GM23248 (cell line): ENCODE measurements at regions not wholly inside any gene's neighbourhood (a gene's known extent, or its start where the extent isn't known, plus 50 kb on each side); places are given as distances from the start of the nearest gene placed in this dataset.

ENCODE experiments used
- EZH2 ChIP-seq: fragments of 200-600 bp; sonication (generic); IDR thresholded peaks from 2 replicates; pipeline ENCODE4 v1.6.1; 2018; ENCODE audit warnings: antibody characterized with exemption, mild to moderate bottlenecking; ENCODE audit not compliant: insufficient read depth, poor library complexity, severe bottlenecking
- EZH2phosphoT487 ChIP-seq: fragments of 200-600 bp; sonication (generic); IDR thresholded peaks from 2 replicates; pipeline ENCODE4 v1.6.1; 2018; ENCODE audit warnings: antibody characterized with exemption, moderate library complexity, mild to moderate bottlenecking, low read depth; ENCODE audit not compliant: insufficient read depth

DNA sequence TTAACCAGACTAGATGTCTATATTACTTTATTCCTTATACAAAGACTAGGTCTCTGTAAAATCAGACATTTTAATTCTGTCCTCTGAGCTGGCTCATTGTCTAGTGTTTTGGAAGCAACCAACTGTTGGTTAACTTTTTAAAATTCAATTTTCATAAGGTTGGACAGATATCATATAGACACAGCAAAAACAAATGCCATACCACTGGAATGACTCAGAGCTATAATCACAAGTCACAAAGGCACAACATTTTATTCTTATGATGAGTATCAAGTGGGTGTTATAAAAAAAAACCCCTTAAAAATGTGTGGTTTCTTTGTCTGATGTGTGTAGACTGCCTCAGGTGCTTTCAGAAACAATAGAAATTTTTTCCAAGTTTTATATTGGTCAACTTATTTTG, 296.2 kb upstream of the MARCKS start:
- TF ChIP-seq EZH2 (no peak), EZH2phosphoT487 (no peak)
